ENCODE measurements at regions not wholly inside any gene's neighbourhood (a gene's known extent, or its start where the extent isn't known, plus 50 kb on each side); places are given as distances from the start of the nearest gene placed in this dataset.

GRCh38 chr3:31373681-31374080 is 159.0 kb upstream of the STT3B start:
- H3K9me3 Mint-ChIP-seq: no peaks in the 10 kb centered on the region
- no peak for TF ChIP-seq CTCF (conservative IDR thresholded peaks at IDR 0.05)
- no peaks in the 10 kb centered on the region for H3K27me3 Mint-ChIP-seq (ENCODE audit: low read depth)
- H3K4me3 Mint-ChIP-seq: no peak overlapping the region
- H3K27ac Mint-ChIP-seq (ENCODE audit: unreplicated experiment): no peak overlapping the region
- no peak for DNase-seq (ENCODE audit: low read depth, low spot score)
- no peaks in the 10 kb centered on the region for H3K36me3 Mint-ChIP-seq (ENCODE audit: low read depth)
- no peaks in the 10 kb centered on the region for H3K4me1 Mint-ChIP-seq

- Mint-ChIP-seq H3K9me3 (no peaks in the 10 kb centered on the region), H3K4me3 (no peak overlapping the region), H3K27ac (ENCODE audit: unreplicated experiment) (no peak overlapping the region), H3K27me3 (ENCODE audit: low read depth) (no peaks in the 10 kb centered on the region), H3K4me1 (no peaks in the 10 kb centered on the region), H3K36me3 (ENCODE audit: low read depth) (no peaks in the 10 kb centered on the region)
- no peak for DNase-seq (ENCODE audit: low read depth, low spot score)
- TF ChIP-seq CTCF (conservative IDR thresholded peaks at IDR 0.05): no peak
Measured at GRCh38 chr3:31377045-31377642, 155.6 kb upstream of the STT3B start.

GRCh38 chr3:31378231-31378630 is 154.5 kb upstream of the STT3B start:
- H3K36me3 Mint-ChIP-seq (ENCODE audit: low read depth): no peaks in the 10 kb centered on the region
- H3K4me1 Mint-ChIP-seq: no peaks in the 10 kb centered on the region
- H3K4me3 Mint-ChIP-seq: no peak overlapping the region
- DNase-seq (ENCODE audit: low read depth, low spot score): no peak
- H3K27me3 Mint-ChIP-seq (ENCODE audit: low read depth): no peaks in the 10 kb centered on the region
- H3K27ac Mint-ChIP-seq (ENCODE audit: unreplicated experiment): no peak overlapping the region
- H3K9me3 Mint-ChIP-seq: no peaks in the 10 kb centered on the region
- no peak for TF ChIP-seq CTCF (conservative IDR thresholded peaks at IDR 0.05)

GRCh38 chr3:31379598-31379997 is 153.1 kb upstream of the STT3B start:
- no peak for DNase-seq (ENCODE audit: low read depth, low spot score)
- Mint-ChIP-seq H3K27me3 (ENCODE audit: low read depth) (no peaks in the 10 kb centered on the region), H3K4me3 (no peak overlapping the region), H3K27ac (ENCODE audit: unreplicated experiment) (no peak overlapping the region), H3K4me1 (no peaks in the 10 kb centered on the region), H3K36me3 (ENCODE audit: low read depth) (no peaks in the 10 kb centered on the region), H3K9me3 (no peaks in the 10 kb centered on the region)
- no peak for TF ChIP-seq CTCF (conservative IDR thresholded peaks at IDR 0.05)

- Mint-ChIP-seq H3K4me3 (no peak overlapping the region), H3K27ac (ENCODE audit: unreplicated experiment) (no peak overlapping the region), H3K4me1 (no peaks in the 10 kb centered on the region), H3K9me3 (peaks cover 5% of the 10 kb centered on the region), H3K36me3 (ENCODE audit: low read depth) (peaks cover 5% of the 10 kb centered on the region), H3K27me3 (ENCODE audit: low read depth) (no peaks in the 10 kb centered on the region)
- no peak for DNase-seq (ENCODE audit: low read depth, low spot score)
- no peak for TF ChIP-seq CTCF (conservative IDR thresholded peaks at IDR 0.05)
Measured at GRCh38 chr3:31382856-31383255, 149.9 kb upstream of the STT3B start.

Data from neural crest cell (in vitro differentiated cells).